Right lobe of liver (tissue), 6 donors: ENCODE measurements at regions not wholly inside any gene's neighbourhood (a gene's known extent, or its start where the extent isn't known, plus 50 kb on each side); places are given as distances from the start of the nearest gene placed in this dataset.

Experiments
- ATAC-seq, 4 donors: fragments of 200-7000 bp; cut with Tn5 transposase; one replicate each; pipeline ENCODE4 v1.9.1; 2020; ENCODE audit warnings: mild to moderate bottlenecking in 4 of 4, moderate library complexity in 4 of 4
- DNase-seq, 3 donors: peaks; one replicate each; pipeline ENCODE4 v3.0.0-alpha.2; 2020
- H3K27ac ChIP-seq, 3 donors: fragments of 200-600 bp; one replicate each; pipeline ENCODE4 v1.8.0; 2022
- H3K27me3 ChIP-seq, 2 donors: fragments of 200-600 bp; one replicate each; pipeline ENCODE4 v1.8.0; 2022
- H3K36me3 ChIP-seq, 4 donors: fragments of 200-600 bp; sonication (generic) in 1 of 4; one replicate each; pipeline versions ENCODE4 v1.5.1 to v1.8.0; 2017 to 2022; ENCODE audit warnings: control low read depth in 1 of 4
- H3K4me1 ChIP-seq, 4 donors: fragments of 200-600 bp; sonication (generic) in 1 of 4; one replicate each; pipeline versions ENCODE4 v1.5.1 to v1.8.0; 2017 to 2022; ENCODE audit warnings: control low read depth in 1 of 4
- H3K4me3 ChIP-seq, 3 donors: fragments of 200-600 bp; one replicate each; pipeline ENCODE4 v1.8.0; 2022
- H3K9me3 ChIP-seq, 4 donors: fragments of 200-600 bp; sonication (generic) in 1 of 4; one replicate each; pipeline versions ENCODE4 v1.5.1 to v1.8.0; 2017 to 2022; ENCODE audit warnings: control low read depth in 1 of 4
- CTCF ChIP-seq, 4 donors: fragments of 200-600 bp in 3 of 4; fragments of 450-650 bp in 1 of 4; IDR thresholded peaks; one replicate each; pipeline versions ENCODE4 v1.5.1 to v1.8.0; 2016 to 2022; ENCODE audit warnings: antibody characterized with exemption in 4 of 4, mild to moderate bottlenecking in 2 of 4
- POLR2A ChIP-seq: fragments of 450-650 bp; IDR thresholded peaks from one replicate; pipeline ENCODE4 v1.6.1; 2017; ENCODE audit warnings: antibody characterized with exemption, mild to moderate bottlenecking
- WGBS: methylation state at CpG from one replicate; pipeline ENCODE4 v1.1.6; 2018; ENCODE audit warnings: low coverage, low lambda C conversion rate; ENCODE audit not compliant: insufficient coverage; ENCODE audit errors: missing lambda C conversion rate; 5-methylcytosine and 5-hydroxymethylcytosine counted together
- intact Hi-C, 2 donors: fragments of 100-400 bp; cut with DNase I; formaldehyde crosslinking; loops; one replicate each; pipeline versions ENCODE4 v1.11.2 to v1.14.1; 2022
- donor health status: DM: no; HTN: yes; CAD: no.
- donor health status: DM: no; HTN: no; CAD: no.
- donor health status: DM: no; HTN: no; CAD: no.
- donor health status: DM: no; HTN: yes; CAD: no.
- donor health status: DM: no; HTN: yes; CAD: no.

GRCh38 chr7:70881167-70881847 is 250.6 kb upstream of the GALNT17 start:
- H3K9me3 ChIP-seq, result no peaks in the 10 kb centered on the region
- DNase-seq, result no peak
- no peak for TF ChIP-seq CTCF (IDR thresholded peaks at IDR 0.05)
- TF ChIP-seq POLR2A, result no peak
- H3K4me3 ChIP-seq, result no peak overlapping the region
- H3K27me3 ChIP-seq, result no peaks in the 10 kb centered on the region
- WGBS, result 33% methylated on average over 7 of the region's 7 CpGs
- no peak overlapping the region for H3K27ac ChIP-seq
- intact Hi-C loops, result no loop called here
- ATAC-seq, result no peak
- no peaks in the 10 kb centered on the region for H3K36me3 ChIP-seq
- no peaks in the 10 kb centered on the region for H3K4me1 ChIP-seq

GRCh38 chr7:70883750-70884439 is 248.0 kb upstream of the GALNT17 start:
- no peaks in the 10 kb centered on the region for H3K9me3 ChIP-seq
- ATAC-seq (no peak), DNase-seq (no peak)
- intact Hi-C loops, result no loop called here
- H3K4me3 ChIP-seq, result no peak overlapping the region
- WGBS, result 46% methylated on average over 5 of the region's 5 CpGs
- H3K36me3 ChIP-seq, result no peaks in the 10 kb centered on the region
- H3K27me3 ChIP-seq, result no peaks in the 10 kb centered on the region
- H3K4me1 ChIP-seq, result no peaks in the 10 kb centered on the region
- H3K27ac ChIP-seq, result no peak overlapping the region
- TF ChIP-seq CTCF (IDR thresholded peaks at IDR 0.05), result no peak
- TF ChIP-seq POLR2A, result no peak

DNA sequence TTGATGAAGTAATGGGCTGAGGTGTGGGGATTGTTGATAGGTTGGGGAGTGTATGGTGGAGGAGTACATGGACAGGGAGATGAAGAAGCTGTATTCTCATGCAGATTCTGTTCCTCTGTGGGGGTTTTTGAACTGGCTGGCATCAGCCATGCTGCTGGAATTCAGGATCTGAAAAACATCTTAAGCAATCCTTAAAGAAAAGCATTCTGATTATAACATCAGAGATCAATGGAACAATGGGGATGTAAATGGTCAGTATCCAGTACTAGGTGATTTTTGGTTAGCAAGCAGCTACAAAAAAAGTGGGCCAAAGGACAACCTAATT is 247.5 kb upstream of the GALNT17 start:
- TF ChIP-seq CTCF (IDR thresholded peaks at IDR 0.05) (no peak), POLR2A (no peak)
- H3K4me3 ChIP-seq, result no peak overlapping the region
- no peak overlapping the region for H3K27ac ChIP-seq
- ATAC-seq (no peak), DNase-seq (no peak)
- intact Hi-C loops, result no loop called here
- H3K9me3 ChIP-seq, result no peaks in the 10 kb centered on the region
- no peaks in the 10 kb centered on the region for H3K4me1 ChIP-seq
- H3K36me3 ChIP-seq, result no peaks in the 10 kb centered on the region
- H3K27me3 ChIP-seq, result no peaks in the 10 kb centered on the region

- Histone ChIP-seq H3K9me3 (no peaks in the 10 kb centered on the region), H3K27me3 (no peaks in the 10 kb centered on the region), H3K27ac (no peak overlapping the region), H3K4me1 (no peaks in the 10 kb centered on the region), H3K4me3 (no peak overlapping the region), H3K36me3 (no peaks in the 10 kb centered on the region)
- no peak for ATAC-seq
- intact Hi-C loops, result no loop called here
- no peak for DNase-seq
- 43% methylated on average over 3 of the region's 3 CpGs for WGBS
- TF ChIP-seq CTCF (IDR thresholded peaks at IDR 0.05) (no peak), POLR2A (no peak)
Observed at GRCh38 chr7:70884809-70885208, 247.1 kb upstream of the GALNT17 start.
